ENCODE measurements at regions not wholly inside any gene's neighbourhood (a gene's known extent, or its start where the extent isn't known, plus 50 kb on each side); places are given as distances from the start of the nearest gene placed in this dataset.

GRCh38 chr7:69515495-69516212, 82.6 kb upstream of the AUTS2 start:
- TF ChIP-seq CTCF (IDR thresholded peaks at IDR 0.05; ENCODE audit: extremely low read depth, low read depth, low read length): no peak
- H4K20me1 ChIP-seq (ENCODE audit: insufficient read depth, low read length): no peaks in the 10 kb centered on the region
- H3K36me3 ChIP-seq (ENCODE audit: insufficient read depth, low read length): no peaks in the 10 kb centered on the region
- no peak overlapping the region for H3K27ac ChIP-seq (ENCODE audit: low read depth, low read length)
- H3K27me3 ChIP-seq (ENCODE audit: insufficient read depth, low read length): no peaks in the 10 kb centered on the region
- no peaks in the 10 kb centered on the region for H3K4me1 ChIP-seq (ENCODE audit: insufficient read depth, low read length)
- DNase-seq (ENCODE audit: insufficient read length, low spot score, missing footprints): no peak
- H3K79me2 ChIP-seq (ENCODE audit: insufficient read depth, low read length): no peaks in the 10 kb centered on the region
- no peak overlapping the region for H3K4me2 ChIP-seq (ENCODE audit: insufficient read depth, low read length)
- H3K4me3 ChIP-seq (ENCODE audit: insufficient read depth, low read length): no peak overlapping the region
- no peak overlapping the region for H2AFZ ChIP-seq (ENCODE audit: low read length)
- H3K9me3 ChIP-seq (ENCODE audit: low read depth, low read length): no peaks in the 10 kb centered on the region

DNA sequence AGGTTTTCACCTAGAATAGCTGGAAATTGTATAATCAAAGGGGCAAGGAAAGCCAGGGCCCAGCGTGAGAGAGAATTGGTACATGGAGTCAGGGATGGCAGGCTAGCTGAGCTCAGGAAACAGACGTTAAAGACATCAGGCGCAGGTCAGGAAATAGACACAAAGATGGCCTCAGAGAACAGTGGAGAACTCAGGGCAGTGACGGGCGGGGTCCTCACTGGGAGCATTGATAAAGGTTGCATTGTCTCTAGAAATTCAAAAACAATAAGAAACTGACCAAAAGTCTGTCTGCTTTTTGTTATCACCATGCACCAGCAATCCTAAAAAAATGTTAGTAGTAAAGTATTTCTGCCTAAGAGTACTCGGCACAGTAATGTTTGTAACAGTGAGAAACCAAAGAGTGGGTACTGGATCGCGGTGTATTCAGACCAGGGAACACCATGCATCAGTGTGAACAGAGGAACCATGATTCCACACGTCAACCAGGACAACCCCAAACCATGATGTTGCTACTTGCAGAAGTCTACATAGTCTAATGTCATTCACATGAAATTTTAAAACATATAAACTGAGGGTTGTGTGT, 81.9 kb upstream of the AUTS2 start:
- no peak for DNase-seq (ENCODE audit: insufficient read length, low spot score, missing footprints)
- Histone ChIP-seq H3K36me3 (ENCODE audit: insufficient read depth, low read length) (no peaks in the 10 kb centered on the region), H3K4me3 (ENCODE audit: insufficient read depth, low read length) (no peak overlapping the region), H3K27me3 (ENCODE audit: insufficient read depth, low read length) (no peaks in the 10 kb centered on the region), H3K9me3 (ENCODE audit: low read depth, low read length) (no peaks in the 10 kb centered on the region), H3K4me1 (ENCODE audit: insufficient read depth, low read length) (no peaks in the 10 kb centered on the region), H3K27ac (ENCODE audit: low read depth, low read length) (no peak overlapping the region), H2AFZ (ENCODE audit: low read length) (no peak overlapping the region), H3K79me2 (ENCODE audit: insufficient read depth, low read length) (no peaks in the 10 kb centered on the region), H4K20me1 (ENCODE audit: insufficient read depth, low read length) (no peaks in the 10 kb centered on the region), H3K4me2 (ENCODE audit: insufficient read depth, low read length) (no peak overlapping the region)
- no peak for TF ChIP-seq CTCF (IDR thresholded peaks at IDR 0.05; ENCODE audit: extremely low read depth, low read depth, low read length)

DNA sequence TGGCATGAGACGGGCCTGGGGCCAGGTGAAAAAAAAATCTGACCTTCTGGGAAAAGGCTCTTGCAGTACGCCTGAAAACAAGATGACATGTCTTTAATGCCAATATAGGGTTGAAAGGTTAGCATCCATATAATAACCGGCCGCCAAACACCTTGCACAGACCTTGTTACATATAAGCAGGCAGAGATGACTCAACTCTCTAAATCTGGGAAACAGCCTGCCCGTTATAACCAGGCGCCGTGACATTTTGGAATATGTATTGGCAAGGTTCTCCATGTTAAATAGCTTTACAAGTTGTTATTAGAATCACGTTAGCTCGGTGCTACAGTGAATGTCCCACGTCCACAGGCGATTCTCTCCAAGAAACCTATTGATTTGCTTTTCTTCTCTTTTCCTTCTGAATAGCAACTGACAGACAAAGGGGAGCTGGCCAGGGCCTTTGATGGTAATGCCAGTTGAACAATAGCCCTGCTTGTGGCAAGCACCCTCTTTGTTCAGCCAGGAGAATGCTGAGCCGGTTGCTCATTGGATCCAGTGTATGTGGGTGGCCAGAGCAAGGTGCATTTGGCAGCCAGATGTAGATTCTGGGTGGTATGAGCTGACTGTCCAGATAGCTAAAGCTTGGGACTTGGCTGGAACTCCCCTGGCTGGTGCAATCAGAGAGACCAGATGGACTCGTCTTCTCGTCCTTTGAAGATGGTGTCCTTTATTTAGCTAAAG, 80.1 kb upstream of the AUTS2 start:
- H3K79me2 ChIP-seq (ENCODE audit: insufficient read depth, low read length): no peaks in the 10 kb centered on the region
- no peaks in the 10 kb centered on the region for H3K4me1 ChIP-seq (ENCODE audit: insufficient read depth, low read length)
- no peak overlapping the region for H3K4me2 ChIP-seq (ENCODE audit: insufficient read depth, low read length)
- no peaks in the 10 kb centered on the region for H3K36me3 ChIP-seq (ENCODE audit: insufficient read depth, low read length)
- no peak for TF ChIP-seq CTCF (IDR thresholded peaks at IDR 0.05; ENCODE audit: extremely low read depth, low read depth, low read length)
- no peaks in the 10 kb centered on the region for H4K20me1 ChIP-seq (ENCODE audit: insufficient read depth, low read length)
- no peaks in the 10 kb centered on the region for H3K27me3 ChIP-seq (ENCODE audit: insufficient read depth, low read length)
- no peak overlapping the region for H3K4me3 ChIP-seq (ENCODE audit: insufficient read depth, low read length)
- H2AFZ ChIP-seq (ENCODE audit: low read length): no peak overlapping the region
- H3K9me3 ChIP-seq (ENCODE audit: low read depth, low read length): no peaks in the 10 kb centered on the region
- DNase-seq (ENCODE audit: insufficient read length, low spot score, missing footprints): no peak
- H3K27ac ChIP-seq (ENCODE audit: low read depth, low read length): no peak overlapping the region

DNA sequence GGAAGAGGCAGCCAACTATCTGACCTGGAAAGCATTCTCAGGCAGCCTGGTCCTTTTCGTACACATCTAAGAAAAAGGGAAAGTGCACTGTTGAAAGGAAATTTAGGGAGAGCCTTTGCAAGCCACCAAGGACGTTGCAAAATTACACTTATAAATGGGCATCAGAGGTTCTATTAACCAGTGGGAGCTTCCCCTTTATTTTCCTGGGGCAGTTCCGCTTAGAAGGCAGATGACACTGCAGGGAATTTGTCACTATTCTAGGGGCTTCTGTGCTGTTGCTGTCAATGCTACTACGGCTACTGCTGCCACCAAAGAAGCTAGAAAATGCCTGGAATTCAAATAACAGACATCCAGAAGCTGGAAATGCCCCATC, 79.6 kb upstream of the AUTS2 start:
- H3K27me3 ChIP-seq (ENCODE audit: insufficient read depth, low read length): no peaks in the 10 kb centered on the region
- H3K4me3 ChIP-seq (ENCODE audit: insufficient read depth, low read length): no peak overlapping the region
- no peaks in the 10 kb centered on the region for H3K36me3 ChIP-seq (ENCODE audit: insufficient read depth, low read length)
- H3K9me3 ChIP-seq (ENCODE audit: low read depth, low read length): no peaks in the 10 kb centered on the region
- H2AFZ ChIP-seq (ENCODE audit: low read length): no peak overlapping the region
- H3K27ac ChIP-seq (ENCODE audit: low read depth, low read length): no peak overlapping the region
- TF ChIP-seq CTCF (IDR thresholded peaks at IDR 0.05; ENCODE audit: extremely low read depth, low read depth, low read length): no peak
- no peaks in the 10 kb centered on the region for H4K20me1 ChIP-seq (ENCODE audit: insufficient read depth, low read length)
- H3K79me2 ChIP-seq (ENCODE audit: insufficient read depth, low read length): no peaks in the 10 kb centered on the region
- DNase-seq (ENCODE audit: insufficient read length, low spot score, missing footprints): no peak
- H3K4me1 ChIP-seq (ENCODE audit: insufficient read depth, low read length): no peaks in the 10 kb centered on the region
- no peak overlapping the region for H3K4me2 ChIP-seq (ENCODE audit: insufficient read depth, low read length)

Data from osteoblast (primary cell).